GM12872 (cell line): ENCODE measurements at regions not wholly inside any gene's neighbourhood (a gene's known extent, or its start where the extent isn't known, plus 50 kb on each side); places are given as distances from the start of the nearest gene placed in this dataset.

Source experiments
- TF ChIP-seq, protein P1 (sequence below): IDR thresholded peaks from 3 replicates; pipeline ENCODE4 v1.5.1; 2011; ENCODE audit warnings: low read depth, mild to moderate bottlenecking, low read length, moderate library complexity; ENCODE audit not compliant: insufficient read depth

DNA sequence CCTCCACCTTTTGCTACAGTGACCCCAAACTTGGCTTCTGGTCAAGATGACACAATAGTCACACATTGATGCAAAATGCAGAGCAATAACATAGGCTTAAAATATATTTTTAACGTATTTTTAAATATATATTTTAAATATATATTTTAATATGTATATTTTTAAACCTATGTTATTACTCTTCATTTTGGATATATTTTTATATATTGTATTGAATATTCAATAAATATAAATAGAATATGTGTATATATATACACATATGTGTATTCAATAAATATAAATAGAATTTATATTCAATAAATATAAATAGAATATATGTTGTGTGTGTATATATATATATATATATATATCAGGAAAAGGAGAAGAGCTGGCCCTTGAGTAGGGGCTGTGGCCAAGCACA is 115.6 kb downstream of the POU4F1 start:
- TF ChIP-seq, protein P1, sequence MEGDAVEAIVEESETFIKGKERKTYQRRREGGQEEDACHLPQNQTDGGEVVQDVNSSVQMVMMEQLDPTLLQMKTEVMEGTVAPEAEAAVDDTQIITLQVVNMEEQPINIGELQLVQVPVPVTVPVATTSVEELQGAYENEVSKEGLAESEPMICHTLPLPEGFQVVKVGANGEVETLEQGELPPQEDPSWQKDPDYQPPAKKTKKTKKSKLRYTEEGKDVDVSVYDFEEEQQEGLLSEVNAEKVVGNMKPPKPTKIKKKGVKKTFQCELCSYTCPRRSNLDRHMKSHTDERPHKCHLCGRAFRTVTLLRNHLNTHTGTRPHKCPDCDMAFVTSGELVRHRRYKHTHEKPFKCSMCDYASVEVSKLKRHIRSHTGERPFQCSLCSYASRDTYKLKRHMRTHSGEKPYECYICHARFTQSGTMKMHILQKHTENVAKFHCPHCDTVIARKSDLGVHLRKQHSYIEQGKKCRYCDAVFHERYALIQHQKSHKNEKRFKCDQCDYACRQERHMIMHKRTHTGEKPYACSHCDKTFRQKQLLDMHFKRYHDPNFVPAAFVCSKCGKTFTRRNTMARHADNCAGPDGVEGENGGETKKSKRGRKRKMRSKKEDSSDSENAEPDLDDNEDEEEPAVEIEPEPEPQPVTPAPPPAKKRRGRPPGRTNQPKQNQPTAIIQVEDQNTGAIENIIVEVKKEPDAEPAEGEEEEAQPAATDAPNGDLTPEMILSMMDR, result no peak

DNA sequence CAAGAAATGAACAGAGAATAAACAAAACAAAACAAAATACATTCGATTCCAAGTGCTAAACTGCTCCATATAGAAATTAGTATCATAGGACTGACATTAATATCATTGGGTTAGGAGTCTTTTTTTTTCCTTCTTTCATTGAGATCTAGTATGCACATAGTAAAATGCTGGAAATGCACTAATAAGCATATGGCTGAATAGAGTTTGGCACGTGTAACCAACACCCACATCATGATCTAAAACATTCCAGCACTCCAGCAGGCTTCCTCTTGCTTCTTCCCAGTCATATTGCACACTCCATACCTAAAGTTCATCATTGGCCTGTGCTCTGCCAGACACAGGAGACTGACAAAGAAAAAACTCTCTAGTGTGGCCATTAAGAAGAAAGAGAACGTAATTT is 117.5 kb downstream of the POU4F1 start:
- TF ChIP-seq, protein P1, result no peak

DNA sequence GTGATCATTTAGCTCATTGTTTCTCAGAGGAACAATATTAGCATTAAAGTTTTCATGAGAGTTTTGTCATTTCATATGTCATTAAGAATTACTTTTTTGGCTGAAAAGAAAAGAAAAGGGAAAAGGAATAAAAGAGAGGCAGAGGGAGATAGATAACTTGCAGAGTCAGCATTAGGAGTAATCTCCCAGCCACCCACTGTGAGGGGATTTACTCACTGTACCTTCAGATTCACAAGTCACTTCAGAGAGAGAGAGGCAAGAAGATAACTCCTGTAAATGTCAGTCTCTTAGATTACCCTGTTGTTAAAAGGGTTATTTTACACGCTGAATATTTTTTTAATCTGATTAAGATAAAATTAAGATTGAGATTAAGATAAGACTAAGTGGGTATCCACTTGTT is 125.2 kb downstream of the POU4F1 start:
- TF ChIP-seq, protein P1, result no peak

DNA sequence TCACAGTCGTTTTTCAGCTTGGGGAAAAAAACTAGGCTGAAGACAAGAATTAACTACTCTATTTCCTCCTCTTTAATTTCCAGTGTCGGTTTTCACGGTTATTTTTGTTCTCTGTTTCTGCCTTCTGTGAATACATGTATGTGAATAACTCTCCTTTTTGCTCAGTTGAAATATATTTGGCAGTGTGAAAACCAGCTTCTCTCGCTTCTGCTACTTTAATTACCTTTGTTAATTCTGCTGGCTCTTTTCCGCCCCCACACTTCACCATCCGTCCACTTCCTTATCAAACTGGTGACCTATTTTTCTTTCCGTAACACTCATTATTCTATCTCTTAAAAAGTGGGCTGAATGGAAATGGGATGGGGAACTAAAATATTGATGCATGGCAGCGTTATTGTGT is 126.4 kb downstream of the POU4F1 start:
- TF ChIP-seq, protein P1, result no peak

DNA sequence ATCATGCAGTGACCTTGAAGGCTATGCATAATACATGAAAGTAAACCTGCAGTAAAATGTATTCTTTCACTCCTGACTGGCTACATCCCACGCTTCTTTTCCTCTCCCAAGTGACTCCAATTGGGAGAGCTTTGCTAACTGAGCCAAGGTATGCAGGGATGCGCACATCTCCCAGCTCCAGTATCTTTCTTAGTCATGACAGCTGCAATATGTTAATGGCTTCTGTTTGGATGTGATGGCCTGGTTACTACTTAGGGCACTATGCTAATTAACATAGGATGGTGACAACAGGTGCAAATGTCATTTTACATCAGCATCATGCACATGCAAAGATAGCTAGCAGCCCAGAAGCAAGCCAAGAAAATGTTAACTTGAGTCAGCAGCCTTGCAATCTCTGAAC is 134.7 kb downstream of the POU4F1 start:
- TF ChIP-seq, protein P1, result no peak

DNA sequence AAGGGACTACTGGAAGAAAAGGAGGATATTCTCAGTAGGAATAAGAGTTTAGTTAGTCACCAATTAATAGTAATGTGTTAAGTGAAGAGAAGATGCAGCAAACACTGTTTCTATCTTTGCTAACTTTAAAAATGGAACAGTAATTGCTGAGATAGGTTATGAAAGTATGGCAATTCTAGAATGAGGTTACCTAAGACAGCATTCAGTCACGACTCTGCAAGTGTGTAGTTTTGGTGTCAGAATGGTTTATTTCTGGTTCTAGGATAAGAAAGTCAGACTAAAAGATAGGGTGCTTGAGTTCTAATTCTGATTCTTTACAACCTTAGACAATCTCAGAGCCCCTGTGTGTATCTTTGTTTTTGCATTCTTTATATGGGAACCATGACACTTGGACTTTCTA is 138.1 kb downstream of the POU4F1 start:
- TF ChIP-seq, protein P1, result no peak

DNA sequence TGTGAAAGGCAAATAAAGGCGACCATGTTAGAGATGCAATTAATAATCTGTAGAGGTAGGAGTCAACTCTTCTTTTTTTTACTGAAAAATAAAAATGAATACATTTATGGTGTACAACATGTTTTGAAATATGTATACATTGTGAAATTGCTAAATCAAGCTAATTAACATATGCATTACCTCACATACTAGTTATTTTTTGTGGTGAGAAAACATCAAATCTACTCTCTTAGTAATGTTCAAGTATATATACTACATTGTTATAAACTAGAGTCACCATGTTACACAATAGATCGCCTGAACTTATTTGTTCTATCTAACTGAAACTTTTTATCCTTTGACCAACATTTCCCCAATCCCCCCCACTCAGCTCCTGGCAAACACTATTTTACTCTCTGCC is 143.2 kb downstream of the POU4F1 start:
- TF ChIP-seq, protein P1, result no peak

DNA sequence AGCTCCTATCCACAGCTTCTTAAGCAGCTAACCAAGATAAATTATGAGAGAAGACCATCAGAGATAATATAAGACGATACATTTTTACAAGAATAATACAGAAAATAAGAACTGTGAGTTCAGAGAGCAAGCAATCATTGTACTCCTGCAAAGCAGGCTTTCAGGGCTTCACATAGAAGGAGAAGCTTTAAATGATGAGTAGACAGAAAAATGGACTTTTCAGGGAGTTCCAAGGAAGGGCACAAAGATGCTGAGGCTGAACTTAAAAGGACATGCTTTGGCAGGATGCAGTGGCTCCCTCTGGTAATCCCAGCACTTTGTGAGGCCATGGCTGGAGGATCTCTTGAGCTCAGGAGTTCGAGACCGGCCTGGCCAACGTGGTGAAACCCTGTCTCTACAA is 159.5 kb downstream of the POU4F1 start:
- TF ChIP-seq, protein P1, result no peak
